Type B pancreatic cell (in vitro differentiated cells): ENCODE measurements at regions not wholly inside any gene's neighbourhood (a gene's known extent, or its start where the extent isn't known, plus 50 kb on each side); places are given as distances from the start of the nearest gene placed in this dataset.

Experiments used
- DNase-seq: peaks from one replicate; pipeline ENCODE4 v3.0.0; 2021; ENCODE audit warnings: mixed read lengths; ENCODE audit not compliant: unreplicated experiment; ENCODE audit errors: extremely low spot score
- H3K27ac Mint-ChIP-seq: 2 replicates; pipeline ENCODE4 v1.8.0; 2021; ENCODE audit warnings: mild to moderate bottlenecking, mixed read lengths
- H3K27me3 Mint-ChIP-seq: 2 replicates; pipeline ENCODE4 v1.8.0; 2021; ENCODE audit warnings: mixed read lengths
- H3K36me3 Mint-ChIP-seq: 2 replicates; pipeline ENCODE4 v1.8.0; 2021; ENCODE audit warnings: mixed read lengths
- H3K4me1 Mint-ChIP-seq: one replicate; pipeline ENCODE4 v1.8.0; 2021; ENCODE audit warnings: mixed read lengths; ENCODE audit not compliant: unreplicated experiment
- H3K4me3 Mint-ChIP-seq: 2 replicates; pipeline ENCODE4 v1.8.0; 2021; ENCODE audit warnings: mild to moderate bottlenecking, mixed read lengths
- H3K9me3 Mint-ChIP-seq: 2 replicates; pipeline ENCODE4 v1.8.0; 2021; ENCODE audit warnings: mixed read lengths
- TF ChIP-seq, protein P1 (sequence below): fragments of 200-600 bp; sonication (generic); conservative IDR thresholded peaks from 2 replicates; pipeline ENCODE4 v1.5.0; 2021; ENCODE audit warnings: antibody characterized with exemption, mild to moderate bottlenecking

DNA sequence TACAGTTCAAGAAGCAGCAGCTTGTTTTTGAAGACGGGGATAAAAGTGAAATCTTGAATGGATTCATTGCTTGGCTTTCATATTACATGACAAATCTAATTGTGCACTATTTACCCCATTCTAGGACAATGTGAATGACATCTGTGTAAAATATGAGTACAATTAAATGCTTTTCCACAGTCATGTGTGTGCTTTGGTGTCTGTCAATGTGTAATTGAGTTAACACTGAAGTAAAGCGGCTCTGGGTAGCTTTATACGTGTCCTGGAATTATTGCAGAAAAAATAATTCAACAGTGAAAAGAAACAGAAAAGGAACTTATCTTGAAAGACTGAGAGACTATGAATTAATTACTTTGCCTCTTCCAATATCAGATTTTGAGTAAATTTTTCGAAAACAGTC is 233.5 kb upstream of the HS3ST5 start:
- H3K36me3 Mint-ChIP-seq: no peaks in the 10 kb centered on the region
- peaks cover 10% of the 10 kb centered on the region for H3K9me3 Mint-ChIP-seq
- H3K27ac Mint-ChIP-seq: no peak overlapping the region
- no peak overlapping the region for H3K4me3 Mint-ChIP-seq
- H3K27me3 Mint-ChIP-seq: peaks cover 3% of the 10 kb centered on the region
- TF ChIP-seq, protein P1, sequence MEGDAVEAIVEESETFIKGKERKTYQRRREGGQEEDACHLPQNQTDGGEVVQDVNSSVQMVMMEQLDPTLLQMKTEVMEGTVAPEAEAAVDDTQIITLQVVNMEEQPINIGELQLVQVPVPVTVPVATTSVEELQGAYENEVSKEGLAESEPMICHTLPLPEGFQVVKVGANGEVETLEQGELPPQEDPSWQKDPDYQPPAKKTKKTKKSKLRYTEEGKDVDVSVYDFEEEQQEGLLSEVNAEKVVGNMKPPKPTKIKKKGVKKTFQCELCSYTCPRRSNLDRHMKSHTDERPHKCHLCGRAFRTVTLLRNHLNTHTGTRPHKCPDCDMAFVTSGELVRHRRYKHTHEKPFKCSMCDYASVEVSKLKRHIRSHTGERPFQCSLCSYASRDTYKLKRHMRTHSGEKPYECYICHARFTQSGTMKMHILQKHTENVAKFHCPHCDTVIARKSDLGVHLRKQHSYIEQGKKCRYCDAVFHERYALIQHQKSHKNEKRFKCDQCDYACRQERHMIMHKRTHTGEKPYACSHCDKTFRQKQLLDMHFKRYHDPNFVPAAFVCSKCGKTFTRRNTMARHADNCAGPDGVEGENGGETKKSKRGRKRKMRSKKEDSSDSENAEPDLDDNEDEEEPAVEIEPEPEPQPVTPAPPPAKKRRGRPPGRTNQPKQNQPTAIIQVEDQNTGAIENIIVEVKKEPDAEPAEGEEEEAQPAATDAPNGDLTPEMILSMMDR: no peak
- no peak for DNase-seq
- no peaks in the 10 kb centered on the region for H3K4me1 Mint-ChIP-seq

DNA sequence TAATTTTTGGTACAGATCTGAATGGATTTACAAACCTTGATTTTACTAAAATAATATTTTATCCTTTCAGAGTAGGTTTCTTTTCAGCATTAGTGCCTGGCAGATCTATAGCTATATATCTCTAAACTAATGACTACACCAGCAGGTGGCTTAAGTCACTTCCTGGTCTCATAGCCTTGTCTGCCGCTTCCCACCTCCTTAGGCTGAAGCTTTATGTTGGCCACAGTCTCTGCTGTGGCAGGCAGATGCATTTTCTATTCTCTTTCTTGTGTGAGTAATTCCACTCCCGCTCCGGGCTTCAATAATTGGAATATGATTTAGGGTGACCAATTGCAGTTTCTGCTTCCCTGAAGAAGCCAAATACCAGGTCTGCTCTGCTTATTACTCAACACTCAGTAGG is 226.8 kb upstream of the HS3ST5 start:
- H3K9me3 Mint-ChIP-seq: peaks cover 12% of the 10 kb centered on the region
- H3K4me3 Mint-ChIP-seq: no peak overlapping the region
- no peaks in the 10 kb centered on the region for H3K27me3 Mint-ChIP-seq
- no peak overlapping the region for H3K27ac Mint-ChIP-seq
- DNase-seq: no peak
- H3K36me3 Mint-ChIP-seq: no peaks in the 10 kb centered on the region
- no peaks in the 10 kb centered on the region for H3K4me1 Mint-ChIP-seq
- TF ChIP-seq, protein P1: peak; percentile 18

DNA sequence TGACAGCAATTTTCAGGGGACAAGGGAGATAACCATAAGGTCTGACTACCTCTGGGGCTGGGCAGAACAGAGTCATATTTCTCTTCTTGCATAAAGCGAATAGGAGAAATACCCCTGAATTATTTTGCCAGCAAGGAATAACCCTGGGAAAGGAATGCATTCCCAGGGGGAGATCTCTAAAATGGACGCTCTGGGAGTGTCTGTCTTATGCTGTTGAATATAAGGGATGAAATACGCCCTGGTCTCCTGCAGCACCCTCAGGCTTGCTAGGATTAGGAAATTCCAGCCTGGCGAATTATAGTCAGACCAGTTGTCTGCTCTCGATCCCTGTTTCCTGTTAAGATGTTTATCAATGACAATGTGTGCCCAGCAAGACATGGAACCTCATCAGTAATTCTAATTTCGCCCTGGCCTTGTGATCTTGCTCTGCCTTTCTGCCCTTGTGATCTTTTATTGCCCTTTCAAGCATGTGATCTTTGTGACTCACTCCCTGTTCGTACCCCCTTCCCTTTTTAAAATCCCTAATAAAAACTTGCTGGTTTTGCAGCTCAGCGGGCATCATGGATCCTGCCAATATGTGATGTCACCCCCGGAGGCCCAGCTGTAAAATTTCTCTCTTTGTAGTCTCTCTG is 221.6 kb upstream of the HS3ST5 start:
- Mint-ChIP-seq H3K27me3 (no peaks in the 10 kb centered on the region), H3K27ac (no peak overlapping the region), H3K9me3 (peaks cover 24% of the 10 kb centered on the region), H3K4me3 (no peak overlapping the region), H3K36me3 (no peaks in the 10 kb centered on the region), H3K4me1 (peaks cover 5% of the 10 kb centered on the region)
- DNase-seq: no peak
- TF ChIP-seq, protein P1: no peak

DNA sequence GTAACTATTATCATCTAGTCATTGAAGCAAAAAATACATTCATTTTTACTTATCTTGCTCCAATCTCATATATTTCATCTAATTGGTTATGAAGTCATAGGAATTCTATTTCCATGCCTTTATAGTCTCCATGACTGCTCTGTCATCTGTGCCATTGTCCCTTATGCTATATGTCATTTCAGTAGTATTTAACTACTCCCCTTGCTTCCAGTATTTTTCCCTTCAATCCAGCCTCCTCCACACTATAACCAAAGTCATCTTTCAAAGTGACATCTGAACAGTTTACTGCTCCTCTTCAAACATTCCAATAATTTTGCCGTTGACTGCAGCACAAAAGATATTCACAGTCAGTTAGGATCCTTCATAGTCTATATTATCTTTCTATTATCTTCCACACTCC is 216.6 kb upstream of the HS3ST5 start:
- H3K4me1 Mint-ChIP-seq: peaks cover 13% of the 10 kb centered on the region
- H3K27me3 Mint-ChIP-seq: no peaks in the 10 kb centered on the region
- DNase-seq: no peak
- TF ChIP-seq, protein P1: no peak
- H3K9me3 Mint-ChIP-seq: peaks cover 15% of the 10 kb centered on the region
- H3K36me3 Mint-ChIP-seq: no peaks in the 10 kb centered on the region
- H3K27ac Mint-ChIP-seq: no peak overlapping the region
- no peak overlapping the region for H3K4me3 Mint-ChIP-seq

DNA sequence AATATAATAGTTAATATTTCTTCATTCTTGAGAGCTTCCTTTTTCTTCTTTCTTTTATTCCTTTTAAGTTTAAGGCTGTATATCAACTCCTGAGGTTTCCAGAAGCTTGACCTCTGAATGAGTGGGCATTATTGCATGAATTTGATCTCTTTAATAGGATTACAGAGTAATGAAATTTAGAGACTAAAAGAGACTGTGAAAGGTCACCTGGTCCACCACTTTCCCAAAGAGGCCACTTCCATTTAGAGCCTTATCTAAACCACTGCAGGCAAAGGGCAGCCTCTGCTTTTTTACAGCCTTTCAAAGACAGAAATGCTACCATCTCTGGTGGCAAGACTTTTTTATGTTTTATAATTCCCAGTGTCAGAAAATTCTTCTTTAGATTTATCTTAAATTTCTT is 215.3 kb upstream of the HS3ST5 start:
- TF ChIP-seq, protein P1: no peak
- no peak overlapping the region for H3K27ac Mint-ChIP-seq
- no peaks in the 10 kb centered on the region for H3K27me3 Mint-ChIP-seq
- peaks cover 13% of the 10 kb centered on the region for H3K4me1 Mint-ChIP-seq
- H3K36me3 Mint-ChIP-seq: no peaks in the 10 kb centered on the region
- peaks cover 4% of the 10 kb centered on the region for H3K9me3 Mint-ChIP-seq
- no peak overlapping the region for H3K4me3 Mint-ChIP-seq
- DNase-seq: no peak
